Nephron (organoid): ENCODE measurements at regions not wholly inside any gene's neighbourhood (a gene's known extent, or its start where the extent isn't known, plus 50 kb on each side); places are given as distances from the start of the nearest gene placed in this dataset.

Experiments
- H3K27ac Mint-ChIP-seq, 3 experiments: 2 replicates each; pipeline ENCODE4 v1.8.0; 2020; ENCODE audit warnings: mixed read lengths in 3 of 3, mild to moderate bottlenecking in 2 of 3, moderate library complexity in 1 of 3
- H3K27me3 Mint-ChIP-seq: 2 replicates; pipeline ENCODE4 v1.8.0; 2021; ENCODE audit warnings: low read depth, mild to moderate bottlenecking, moderate library complexity, mixed read lengths
- H3K36me3 Mint-ChIP-seq: 2 replicates; pipeline ENCODE4 v1.8.0; 2020; ENCODE audit warnings: low read depth, mixed read lengths
- H3K4me1 Mint-ChIP-seq: 2 replicates; pipeline ENCODE4 v1.8.0; 2020; ENCODE audit warnings: mixed read lengths
- H3K4me3 Mint-ChIP-seq, 3 experiments: 2 replicates each; pipeline ENCODE4 v1.8.0; 2020; ENCODE audit warnings: mild to moderate bottlenecking in 3 of 3, mixed read lengths in 3 of 3, moderate library complexity in 2 of 3
- H3K9me3 Mint-ChIP-seq: 2 replicates; pipeline ENCODE4 v1.8.0; 2020; ENCODE audit warnings: mixed read lengths
- TF ChIP-seq, protein P1 (sequence below), 3 experiments: fragments of 200-600 bp; sonication (generic); IDR thresholded peaks; one replicate each; pipeline ENCODE4 v1.5.0; 2021; ENCODE audit warnings: antibody characterized with exemption in 3 of 3; ENCODE audit not compliant: unreplicated experiment in 3 of 3

DNA sequence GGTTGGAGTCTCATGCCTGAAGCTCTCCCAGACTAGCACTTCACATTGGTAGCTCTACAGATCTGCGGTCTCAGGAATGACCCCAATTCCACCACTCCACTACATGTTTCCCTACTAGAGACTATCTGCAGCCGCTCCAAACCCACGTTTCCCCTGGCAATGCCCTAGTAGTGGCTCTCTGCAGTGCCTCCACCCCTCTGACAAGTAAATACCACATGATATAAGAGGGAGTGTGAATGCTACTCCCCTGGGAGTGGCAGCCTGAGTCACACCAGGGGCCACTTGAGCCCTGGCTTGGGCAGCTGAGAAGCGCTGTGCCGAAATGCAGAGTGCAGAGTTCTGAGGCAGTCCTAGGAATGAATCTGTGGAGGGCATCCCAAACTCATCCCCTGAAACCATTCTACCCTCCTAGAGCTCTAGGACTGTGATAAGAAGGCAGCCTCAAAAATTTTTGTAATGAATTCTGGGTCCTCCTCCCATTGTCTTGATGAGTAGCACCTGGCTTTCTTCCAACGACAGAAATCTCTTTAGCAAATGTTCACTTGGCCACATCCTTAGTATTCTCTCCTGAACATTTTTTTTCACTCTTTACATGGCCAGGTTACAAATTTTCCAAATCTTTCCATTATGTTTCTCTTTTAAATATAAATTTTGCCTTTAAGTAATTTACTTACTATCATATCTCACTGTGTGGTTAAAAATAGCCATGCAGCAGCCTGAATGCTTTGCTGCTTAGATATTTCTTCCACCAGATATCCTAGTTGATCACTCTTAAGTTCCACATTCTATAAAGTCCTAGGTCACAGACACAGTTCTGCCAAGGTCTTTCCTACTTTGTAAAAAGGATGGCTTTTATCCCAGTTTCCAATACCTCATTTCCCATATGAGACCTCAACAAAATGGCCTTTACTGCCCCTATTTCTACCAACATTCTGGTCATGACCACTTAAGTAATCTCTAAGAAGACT is 160.2 kb upstream of the CPEB2 start:
- Mint-ChIP-seq H3K4me3 (no peak overlapping the region), H3K4me1 (no peaks in the 10 kb centered on the region), H3K36me3 (no peaks in the 10 kb centered on the region), H3K9me3 (peaks cover 11% of the 10 kb centered on the region), H3K27me3 (no peaks in the 10 kb centered on the region), H3K27ac (no peak overlapping the region)
- TF ChIP-seq, protein P1, sequence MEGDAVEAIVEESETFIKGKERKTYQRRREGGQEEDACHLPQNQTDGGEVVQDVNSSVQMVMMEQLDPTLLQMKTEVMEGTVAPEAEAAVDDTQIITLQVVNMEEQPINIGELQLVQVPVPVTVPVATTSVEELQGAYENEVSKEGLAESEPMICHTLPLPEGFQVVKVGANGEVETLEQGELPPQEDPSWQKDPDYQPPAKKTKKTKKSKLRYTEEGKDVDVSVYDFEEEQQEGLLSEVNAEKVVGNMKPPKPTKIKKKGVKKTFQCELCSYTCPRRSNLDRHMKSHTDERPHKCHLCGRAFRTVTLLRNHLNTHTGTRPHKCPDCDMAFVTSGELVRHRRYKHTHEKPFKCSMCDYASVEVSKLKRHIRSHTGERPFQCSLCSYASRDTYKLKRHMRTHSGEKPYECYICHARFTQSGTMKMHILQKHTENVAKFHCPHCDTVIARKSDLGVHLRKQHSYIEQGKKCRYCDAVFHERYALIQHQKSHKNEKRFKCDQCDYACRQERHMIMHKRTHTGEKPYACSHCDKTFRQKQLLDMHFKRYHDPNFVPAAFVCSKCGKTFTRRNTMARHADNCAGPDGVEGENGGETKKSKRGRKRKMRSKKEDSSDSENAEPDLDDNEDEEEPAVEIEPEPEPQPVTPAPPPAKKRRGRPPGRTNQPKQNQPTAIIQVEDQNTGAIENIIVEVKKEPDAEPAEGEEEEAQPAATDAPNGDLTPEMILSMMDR (IDR thresholded peaks at IDR 0.05; ENCODE audit: unreplicated experiment in 3 of 3): no peak

DNA sequence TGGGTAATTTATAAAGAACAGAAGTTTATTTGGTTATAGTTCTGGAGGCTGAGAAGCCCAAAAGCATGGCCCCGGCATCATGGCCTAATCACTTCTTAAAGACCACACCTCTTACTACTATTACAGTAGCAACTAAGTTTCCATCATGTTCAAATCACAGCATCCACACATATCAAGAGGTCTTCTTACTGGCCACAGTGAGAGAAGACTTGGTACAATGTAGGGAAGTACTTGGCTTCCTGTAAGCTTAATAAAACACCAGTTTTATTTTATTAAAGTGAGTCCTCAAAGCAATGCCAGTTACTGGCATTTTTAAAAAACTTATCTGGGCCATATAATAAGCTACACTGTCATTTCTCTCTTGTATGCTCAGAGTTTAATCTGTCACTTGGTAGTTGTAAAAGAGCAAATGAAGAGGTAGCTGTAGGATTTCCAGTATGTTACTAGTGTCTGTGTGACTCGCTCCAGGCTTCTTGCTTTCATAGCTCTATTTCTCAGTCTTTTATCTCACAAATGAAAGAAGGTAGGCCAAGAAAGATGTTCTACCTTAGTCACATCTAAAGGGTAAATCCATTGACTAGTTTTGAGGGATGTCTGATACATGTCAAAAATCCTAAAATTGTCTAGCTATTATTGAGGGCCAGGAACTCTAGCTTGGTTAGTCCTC is 159.2 kb upstream of the CPEB2 start:
- Mint-ChIP-seq H3K36me3 (no peaks in the 10 kb centered on the region), H3K27ac (no peak overlapping the region), H3K9me3 (peaks cover 8% of the 10 kb centered on the region), H3K4me1 (no peaks in the 10 kb centered on the region), H3K27me3 (no peaks in the 10 kb centered on the region), H3K4me3 (no peak overlapping the region)
- TF ChIP-seq, protein P1 (IDR thresholded peaks at IDR 0.05; ENCODE audit: unreplicated experiment in 3 of 3): no peak

- no peaks in the 10 kb centered on the region for H3K36me3 Mint-ChIP-seq
- no peak overlapping the region for H3K4me3 Mint-ChIP-seq
- H3K27me3 Mint-ChIP-seq: no peaks in the 10 kb centered on the region
- TF ChIP-seq, protein P1 (IDR thresholded peaks at IDR 0.05; ENCODE audit: unreplicated experiment in 3 of 3): no peak
- H3K4me1 Mint-ChIP-seq: no peaks in the 10 kb centered on the region
- H3K9me3 Mint-ChIP-seq: peaks cover 7% of the 10 kb centered on the region
- no peak overlapping the region for H3K27ac Mint-ChIP-seq
Measured at GRCh38 chr4:14844061-14844460, 158.2 kb upstream of the CPEB2 start.

DNA sequence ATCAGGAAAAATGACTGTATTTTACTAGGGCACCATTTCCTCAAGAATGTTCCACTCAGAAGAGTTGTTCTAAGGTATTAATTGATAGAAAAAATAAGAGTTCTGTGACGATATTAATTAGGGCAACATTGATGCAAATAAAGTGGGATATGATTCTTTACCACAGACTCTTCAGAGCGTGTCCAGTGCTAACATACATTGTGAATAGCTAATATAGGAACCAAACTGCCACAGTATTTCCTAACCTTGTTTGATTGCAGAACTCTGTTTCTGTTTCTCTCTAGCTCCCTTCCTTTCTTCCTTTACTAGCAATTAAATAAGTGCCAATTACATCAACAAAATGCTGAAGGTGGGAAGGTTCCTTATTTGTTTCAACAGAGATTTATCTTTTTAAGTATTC is 154.1 kb upstream of the CPEB2 start:
- H3K27me3 Mint-ChIP-seq: no peaks in the 10 kb centered on the region
- TF ChIP-seq, protein P1 (IDR thresholded peaks at IDR 0.05; ENCODE audit: unreplicated experiment in 3 of 3): no peak
- H3K27ac Mint-ChIP-seq: no peak overlapping the region
- no peaks in the 10 kb centered on the region for H3K36me3 Mint-ChIP-seq
- no peak overlapping the region for H3K4me3 Mint-ChIP-seq
- no peaks in the 10 kb centered on the region for H3K4me1 Mint-ChIP-seq
- no peaks in the 10 kb centered on the region for H3K9me3 Mint-ChIP-seq

DNA sequence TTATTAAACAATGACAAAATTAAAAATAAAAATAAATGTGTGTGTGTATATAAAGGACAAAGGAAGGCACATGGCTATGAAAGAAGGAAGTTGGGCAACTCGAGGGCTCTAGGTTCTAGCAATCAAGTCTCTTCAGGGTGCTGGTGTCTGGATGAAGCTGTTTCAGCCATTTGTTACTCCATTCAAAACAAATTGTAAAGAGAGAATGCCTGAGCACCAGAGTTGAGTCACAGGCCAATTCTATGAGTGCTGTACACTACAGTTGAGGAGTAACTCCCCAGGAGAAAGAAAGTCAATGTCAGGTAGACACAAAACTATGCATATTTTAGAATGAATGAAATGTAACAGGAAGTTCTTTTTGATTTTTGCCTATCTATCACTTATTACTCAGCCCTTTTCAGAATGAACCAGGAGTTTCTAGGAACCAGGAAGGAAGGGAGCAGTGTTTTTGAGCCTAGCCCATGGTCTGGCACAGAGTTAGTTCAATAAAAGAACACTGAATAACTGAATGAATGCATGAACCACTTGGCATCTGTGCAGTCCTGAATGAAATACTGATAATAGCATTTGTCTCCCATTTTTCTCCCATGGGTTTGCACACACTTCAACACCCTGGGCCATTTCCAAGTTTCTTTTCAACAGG is 151.7 kb upstream of the CPEB2 start:
- H3K4me3 Mint-ChIP-seq: no peak overlapping the region
- no peaks in the 10 kb centered on the region for H3K27me3 Mint-ChIP-seq
- H3K9me3 Mint-ChIP-seq: no peaks in the 10 kb centered on the region
- no peaks in the 10 kb centered on the region for H3K4me1 Mint-ChIP-seq
- no peak overlapping the region for H3K27ac Mint-ChIP-seq
- H3K36me3 Mint-ChIP-seq: no peaks in the 10 kb centered on the region
- TF ChIP-seq, protein P1 (IDR thresholded peaks at IDR 0.05; ENCODE audit: unreplicated experiment in 3 of 3): no peak
